Fibroblast of the aortic adventitia (primary cell): ENCODE measurements at regions not wholly inside any gene's neighbourhood (a gene's known extent, or its start where the extent isn't known, plus 50 kb on each side); places are given as distances from the start of the nearest gene placed in this dataset.

Experiments used
- DNase-seq: peaks from one replicate; pipeline ENCODE4 v3.0.0-alpha.2; 2010; ENCODE audit warnings: low read depth
- H3K4me3 ChIP-seq: 2 replicates; pipeline ENCODE4 v1.5.1; 2011; ENCODE audit warnings: low read depth, mild to moderate bottlenecking, control low read depth, low read length, moderate library complexity
- CTCF ChIP-seq: IDR thresholded peaks from 2 replicates; pipeline ENCODE4 v1.5.1; 2011; ENCODE audit warnings: mild to moderate bottlenecking, low read length, control low read depth, inconsistent platforms; ENCODE audit not compliant: insufficient read depth

DNA sequence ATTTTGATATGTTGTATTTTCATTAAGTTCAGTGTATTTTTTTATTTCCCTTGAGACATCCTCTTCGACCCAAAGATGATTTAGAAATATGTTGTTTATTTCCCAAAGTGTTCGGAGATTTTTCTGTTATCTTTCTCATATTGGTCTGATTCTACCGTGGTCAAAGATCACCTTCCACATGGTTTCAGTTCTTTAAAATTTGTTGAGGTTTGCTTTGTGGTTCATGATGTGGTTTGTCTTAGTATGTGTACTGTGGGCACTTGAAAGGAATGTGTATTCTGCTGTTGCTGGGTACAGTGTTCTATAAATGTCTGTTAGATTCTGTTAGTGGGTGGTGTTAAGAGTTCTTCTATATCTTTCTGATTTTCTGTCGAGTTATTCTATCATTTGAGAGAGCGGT is 103.4 kb upstream of the FHIT start:
- no peak for DNase-seq
- TF ChIP-seq CTCF: no peak
- no peak overlapping the region for H3K4me3 ChIP-seq

- no peak overlapping the region for H3K4me3 ChIP-seq
- no peak for DNase-seq
- no peak for TF ChIP-seq CTCF
Measured at GRCh38 chr3:61356685-61357084, 105.4 kb upstream of the FHIT start.

DNA sequence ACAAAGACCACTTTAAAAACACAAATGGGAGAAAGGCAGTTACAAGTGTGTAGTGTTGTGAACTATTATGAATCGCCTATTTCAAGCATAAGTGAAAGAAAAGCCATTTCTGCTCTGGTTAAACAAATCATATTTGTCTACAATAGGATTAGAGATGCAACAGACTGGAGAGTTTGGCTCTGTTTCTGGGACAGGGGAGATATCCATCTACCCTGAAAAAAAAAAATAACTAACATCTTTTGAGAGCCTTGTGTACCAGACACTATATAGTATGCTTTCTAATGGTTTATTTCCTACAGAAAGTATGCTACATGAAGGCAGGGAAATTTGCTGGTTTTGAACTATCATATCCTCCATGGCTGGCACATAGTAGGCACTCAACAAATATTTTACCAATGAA is 106.7 kb upstream of the FHIT start:
- no peak overlapping the region for H3K4me3 ChIP-seq
- no peak for DNase-seq
- no peak for TF ChIP-seq CTCF

DNA sequence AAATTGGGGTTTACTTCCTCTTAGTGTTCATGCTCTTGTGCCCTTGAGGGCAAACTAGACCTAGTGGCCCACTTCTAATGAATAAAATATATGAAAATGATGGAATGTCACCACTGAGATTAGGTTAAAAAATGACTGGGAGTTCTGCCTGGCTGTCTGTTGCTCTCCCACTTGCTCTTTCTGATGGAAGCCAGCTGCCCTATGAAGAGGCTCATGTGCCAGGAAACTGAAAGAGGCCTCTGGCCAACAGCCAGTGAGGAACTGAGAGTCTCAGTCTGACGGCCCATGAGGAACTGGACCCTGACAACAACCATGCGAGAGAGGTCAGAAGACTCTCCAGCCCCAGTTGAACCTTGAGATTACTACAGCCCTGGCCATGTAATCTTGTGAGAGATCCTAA is 107.1 kb upstream of the FHIT start:
- DNase-seq: peak; percentile 3
- no peak overlapping the region for H3K4me3 ChIP-seq
- TF ChIP-seq CTCF: no peak

- H3K4me3 ChIP-seq: no peak overlapping the region
- no peak for DNase-seq
- no peak for TF ChIP-seq CTCF
Measured at GRCh38 chr3:61360297-61360965, 109.2 kb upstream of the FHIT start.

DNA sequence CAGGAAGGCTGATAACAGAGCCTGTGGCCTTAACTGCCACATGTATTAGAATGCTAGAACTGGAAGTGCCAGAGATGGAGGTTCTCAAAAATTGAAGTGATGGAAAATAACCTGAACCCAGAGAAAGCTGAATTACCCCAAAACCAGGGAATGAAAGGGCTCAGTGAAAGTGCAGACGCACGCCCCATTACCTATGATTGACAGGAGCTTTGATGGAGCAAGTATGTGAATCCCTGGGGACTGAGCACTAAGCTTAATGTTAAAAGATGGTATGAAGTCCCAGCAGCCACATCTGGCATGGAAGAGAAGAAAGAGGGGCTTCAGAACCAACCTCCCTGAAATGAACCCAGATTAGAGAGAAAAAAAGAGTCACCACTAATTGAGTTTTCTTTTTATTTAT is 118.4 kb upstream of the FHIT start:
- no peak for TF ChIP-seq CTCF
- DNase-seq: no peak
- no peak overlapping the region for H3K4me3 ChIP-seq

DNA sequence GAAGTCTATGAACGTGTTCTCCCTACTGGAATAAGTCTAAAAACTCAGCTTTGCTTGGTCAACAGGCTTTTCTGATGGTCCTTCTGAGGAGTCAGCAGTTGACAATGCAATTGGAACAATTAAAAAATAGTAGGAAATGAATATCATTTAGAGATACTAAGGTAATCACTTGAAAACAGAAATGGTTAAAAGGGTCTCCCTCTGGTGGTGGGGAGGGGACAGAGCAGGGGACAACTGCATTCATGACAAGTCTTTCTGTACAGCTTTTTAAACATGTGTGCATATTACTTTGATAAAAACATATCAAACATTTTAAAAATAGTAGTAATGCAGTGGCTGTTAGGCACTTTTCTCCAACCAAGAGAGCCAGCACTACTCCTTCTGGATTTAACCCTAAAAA is 119.9 kb upstream of the FHIT start:
- TF ChIP-seq CTCF: peak; percentile 43
- no peak overlapping the region for H3K4me3 ChIP-seq
- no peak for DNase-seq
